SK-N-DZ (cell line): ENCODE measurements at regions not wholly inside any gene's neighbourhood (a gene's known extent, or its start where the extent isn't known, plus 50 kb on each side); places are given as distances from the start of the nearest gene placed in this dataset.
"Not testable (repeated sequence)": the region's sequence is repeated elsewhere in the genome, so short reads cannot be mapped to it uniquely, and the experiment has no call there.

ENCODE experiments used
- DNase-seq: peaks from one replicate; pipeline ENCODE4 v3.0.0-alpha.2; 2015; ENCODE audit warnings: low spot score

- no peak for DNase-seq
These were observed 216.5 kb upstream of the SSTR4 start for GRCh38 chr20:22818636-22819035.

- no peak for DNase-seq
These were observed 216.0 kb upstream of the SSTR4 start for GRCh38 chr20:22819112-22819511.

GRCh38 chr20:22819784-22820183 is 215.3 kb upstream of the SSTR4 start:
- no peak for DNase-seq

GRCh38 chr20:22821081-22821727 is 213.9 kb upstream of the SSTR4 start:
- no peak for DNase-seq

- no peak for DNase-seq
These were observed 213.3 kb upstream of the SSTR4 start for GRCh38 chr20:22821796-22822195.

GRCh38 chr20:22823119-22823518 is 212.0 kb upstream of the SSTR4 start:
- DNase-seq: no peak

GRCh38 chr20:22824077-22824476 is 211.0 kb upstream of the SSTR4 start:
- no peak for DNase-seq

GRCh38 chr20:22825076-22825475 is 210.0 kb upstream of the SSTR4 start:
- no peak for DNase-seq

- no peak for DNase-seq
These were observed 209.6 kb upstream of the SSTR4 start for GRCh38 chr20:22825546-22825945.

- DNase-seq: no peak
These were observed 208.5 kb upstream of the SSTR4 start for GRCh38 chr20:22826306-22827230.

GRCh38 chr20:22827916-22828315 is 207.2 kb upstream of the SSTR4 start:
- no peak for DNase-seq

- no peak for DNase-seq
These were observed 205.8 kb upstream of the SSTR4 start for GRCh38 chr20:22829356-22829755.

- DNase-seq: no peak
These were observed 205.0 kb upstream of the SSTR4 start for GRCh38 chr20:22830138-22830537.

- DNase-seq: not testable (repeated sequence)
These were observed 204.4 kb upstream of the SSTR4 start for GRCh38 chr20:22830715-22831114.

- no peak for DNase-seq
These were observed 201.3 kb upstream of the SSTR4 start for GRCh38 chr20:22833851-22834250.

- no peak for DNase-seq
These were observed 200.4 kb upstream of the SSTR4 start for GRCh38 chr20:22834651-22835256.

- DNase-seq: no peak
These were observed 198.9 kb upstream of the SSTR4 start for GRCh38 chr20:22836211-22836610.

- DNase-seq: no peak
These were observed 198.2 kb upstream of the SSTR4 start for GRCh38 chr20:22836877-22837276.

- DNase-seq: no peak
These were observed 197.1 kb upstream of the SSTR4 start for GRCh38 chr20:22838001-22838400.

- DNase-seq: no peak
These were observed 193.3 kb upstream of the SSTR4 start for GRCh38 chr20:22841846-22842245.

GRCh38 chr20:22842793-22843192 is 192.3 kb upstream of the SSTR4 start:
- no peak for DNase-seq

GRCh38 chr20:22844959-22845358 is 190.2 kb upstream of the SSTR4 start:
- DNase-seq: no peak

GRCh38 chr20:22846863-22847262 is 188.2 kb upstream of the SSTR4 start:
- DNase-seq: no peak
